ENCODE measurements at regions not wholly inside any gene's neighbourhood (a gene's known extent, or its start where the extent isn't known, plus 50 kb on each side); places are given as distances from the start of the nearest gene placed in this dataset.

DNA sequence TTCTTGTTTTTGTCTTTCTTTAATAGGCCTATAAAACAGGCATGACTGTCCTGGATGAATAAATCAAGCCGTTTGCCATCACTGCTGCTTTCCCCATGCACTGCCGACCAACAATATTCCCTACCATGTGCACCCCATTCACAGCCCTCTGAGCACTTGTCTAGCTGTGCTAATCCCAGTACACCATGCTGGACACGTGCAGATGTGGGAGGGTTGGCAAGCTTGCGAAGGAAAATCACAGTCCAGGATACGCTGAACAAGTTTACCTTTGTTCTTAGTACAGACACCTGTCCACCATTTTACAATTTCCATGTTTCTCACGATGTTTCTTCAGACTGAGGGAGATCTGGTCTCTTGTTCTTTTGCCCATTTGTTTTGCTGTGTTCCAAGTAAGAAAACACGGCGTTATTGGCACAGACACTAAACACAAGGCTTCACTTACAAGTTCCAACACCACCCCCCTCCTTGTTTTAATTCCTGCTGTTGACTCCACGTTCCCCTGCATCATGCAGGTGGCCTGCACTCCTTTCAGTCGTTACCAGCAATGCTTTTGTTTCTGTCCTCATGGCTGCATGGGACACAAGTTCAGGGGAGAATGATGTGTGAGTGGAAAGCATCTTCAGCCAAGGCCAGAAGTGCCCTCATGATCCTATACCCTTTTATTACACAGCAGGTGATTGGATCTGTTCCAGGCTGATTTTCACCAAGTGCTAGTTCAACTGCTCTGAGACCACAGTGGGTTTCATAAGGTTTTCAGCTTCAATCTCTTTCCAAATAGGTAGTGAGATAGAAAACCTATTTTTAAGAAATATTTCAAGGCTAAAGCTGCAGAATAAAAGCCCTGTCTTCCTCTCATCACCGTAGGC, 608.9 kb downstream of the IRX1 start:
- no peak for DNase-seq

DNA sequence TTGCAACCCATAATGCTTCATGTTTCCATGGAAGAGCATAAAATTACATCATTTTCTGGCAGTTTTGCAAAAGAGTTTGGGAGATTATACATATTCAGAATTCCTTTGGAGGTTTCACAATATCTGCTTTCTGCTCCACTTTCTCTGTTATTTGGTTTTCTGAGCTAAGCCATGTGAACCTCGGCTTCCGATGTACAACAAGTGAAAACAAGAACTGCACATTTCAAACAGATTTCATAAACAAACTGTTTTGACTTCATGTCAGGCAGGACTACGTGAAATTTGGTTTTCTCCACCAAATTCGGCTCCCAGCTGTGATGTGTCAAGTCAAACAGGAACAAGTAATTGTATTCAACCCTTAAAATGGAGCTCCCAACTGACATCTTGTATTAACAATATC, 609.8 kb downstream of the IRX1 start:
- no peak for DNase-seq

DNA sequence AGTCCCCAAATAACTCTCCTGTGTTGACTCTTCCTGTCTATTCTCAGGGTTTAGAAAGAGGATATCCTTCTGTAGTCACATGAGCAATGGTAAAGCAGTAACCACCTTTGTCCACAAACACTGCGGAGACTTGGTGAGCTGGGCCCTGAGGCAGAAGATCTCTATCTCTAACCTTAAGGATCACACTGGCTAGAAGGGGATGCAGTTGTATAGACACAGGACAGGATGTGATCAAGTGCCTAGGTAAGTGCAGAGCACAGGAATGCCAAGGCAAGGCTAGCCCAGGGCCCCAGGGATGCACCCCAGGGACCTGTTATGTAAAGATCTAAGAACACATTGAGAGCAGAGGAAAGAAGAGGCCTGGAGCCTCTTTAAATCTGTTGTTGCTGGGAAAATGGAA, 610.5 kb downstream of the IRX1 start:
- no peak for DNase-seq

DNA sequence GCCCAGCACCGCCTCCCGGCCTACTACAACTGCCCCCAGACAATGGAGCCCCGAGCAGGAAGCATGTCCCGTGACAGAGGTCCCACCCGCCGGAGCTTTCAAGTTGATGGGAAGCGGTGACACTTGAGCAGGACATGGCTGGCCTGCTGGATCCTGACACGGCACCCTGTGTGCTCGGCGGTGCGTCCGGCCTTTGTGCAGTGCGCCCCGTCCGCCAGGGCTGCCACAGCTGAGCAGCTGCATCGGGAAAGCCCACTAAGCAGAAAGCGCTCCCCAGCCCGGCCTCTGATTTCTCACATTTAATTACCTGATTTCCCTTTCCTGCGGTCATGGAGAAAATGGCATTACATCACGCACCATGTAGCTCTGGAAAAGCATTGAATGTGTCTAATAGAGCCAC, 611.9 kb downstream of the IRX1 start:
- no peak for DNase-seq

DNA sequence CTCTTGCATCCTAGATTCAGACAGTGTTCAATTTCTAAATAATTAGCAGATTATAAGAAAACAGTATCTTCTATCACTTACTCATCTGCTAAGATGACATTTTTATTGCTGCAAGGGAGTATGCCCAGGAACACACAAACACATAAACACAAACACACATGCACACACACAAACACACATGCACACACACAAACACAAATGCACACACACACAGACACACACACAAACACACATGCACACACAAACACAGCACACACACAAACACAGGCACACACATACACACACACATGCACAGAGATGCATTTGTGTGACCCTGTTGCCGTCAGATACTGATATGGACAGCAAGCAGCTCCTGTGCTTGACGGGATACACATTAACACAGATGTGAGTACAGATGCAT, 612.9 kb downstream of the IRX1 start:
- DNase-seq: no peak

DNA sequence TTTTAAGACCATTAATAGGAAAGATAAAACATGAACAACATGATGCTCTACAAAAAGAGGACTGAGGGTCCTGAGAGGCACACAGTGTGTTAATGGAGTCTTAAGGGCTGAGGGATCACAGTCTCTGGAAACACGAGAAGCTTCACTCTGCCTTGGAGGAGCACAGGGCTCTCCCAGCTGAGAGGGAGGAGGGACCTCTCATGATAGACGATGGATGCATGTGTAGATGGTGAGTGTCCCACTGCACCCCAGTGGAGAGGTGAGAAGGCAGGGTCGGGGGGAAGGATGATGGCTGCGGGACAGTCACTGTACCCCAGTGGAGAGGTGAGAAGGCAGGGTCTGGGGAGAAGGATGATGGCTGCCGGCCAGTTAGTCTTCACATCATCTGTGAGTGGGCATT, 613.4 kb downstream of the IRX1 start:
- DNase-seq: no peak

DNA sequence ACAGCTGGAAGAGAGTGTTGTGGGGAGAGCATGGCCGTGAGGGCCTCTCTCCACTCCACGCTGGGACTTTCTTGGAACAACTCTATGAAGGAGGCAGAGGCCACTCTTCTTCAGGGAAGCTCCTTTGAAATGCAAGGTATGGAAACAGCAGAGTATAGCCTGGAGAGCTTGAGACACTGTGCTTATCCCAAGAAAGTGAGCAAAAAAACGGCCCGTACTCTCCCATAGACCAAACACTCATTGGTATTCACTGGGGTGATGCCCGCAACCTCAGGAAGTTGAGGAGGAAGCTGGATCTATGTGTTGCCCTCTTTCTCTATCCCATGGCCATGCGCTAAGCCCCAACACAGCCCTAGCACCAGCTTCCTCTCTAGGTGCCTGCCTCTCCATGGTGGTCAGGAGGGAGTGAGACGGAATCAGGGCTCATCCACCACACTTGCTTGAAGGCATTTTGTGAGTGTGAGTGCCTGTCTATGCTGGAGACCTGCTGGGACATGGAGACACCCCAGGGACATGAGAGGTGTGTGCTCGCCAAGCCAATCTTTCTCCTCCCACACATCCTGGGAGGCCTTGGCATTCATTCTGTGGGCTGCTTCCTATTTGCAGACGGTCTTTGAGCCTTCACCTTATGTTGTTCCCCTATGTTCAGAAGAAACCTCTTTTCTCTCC, 616.6 kb downstream of the IRX1 start:
- no peak for DNase-seq

DNA sequence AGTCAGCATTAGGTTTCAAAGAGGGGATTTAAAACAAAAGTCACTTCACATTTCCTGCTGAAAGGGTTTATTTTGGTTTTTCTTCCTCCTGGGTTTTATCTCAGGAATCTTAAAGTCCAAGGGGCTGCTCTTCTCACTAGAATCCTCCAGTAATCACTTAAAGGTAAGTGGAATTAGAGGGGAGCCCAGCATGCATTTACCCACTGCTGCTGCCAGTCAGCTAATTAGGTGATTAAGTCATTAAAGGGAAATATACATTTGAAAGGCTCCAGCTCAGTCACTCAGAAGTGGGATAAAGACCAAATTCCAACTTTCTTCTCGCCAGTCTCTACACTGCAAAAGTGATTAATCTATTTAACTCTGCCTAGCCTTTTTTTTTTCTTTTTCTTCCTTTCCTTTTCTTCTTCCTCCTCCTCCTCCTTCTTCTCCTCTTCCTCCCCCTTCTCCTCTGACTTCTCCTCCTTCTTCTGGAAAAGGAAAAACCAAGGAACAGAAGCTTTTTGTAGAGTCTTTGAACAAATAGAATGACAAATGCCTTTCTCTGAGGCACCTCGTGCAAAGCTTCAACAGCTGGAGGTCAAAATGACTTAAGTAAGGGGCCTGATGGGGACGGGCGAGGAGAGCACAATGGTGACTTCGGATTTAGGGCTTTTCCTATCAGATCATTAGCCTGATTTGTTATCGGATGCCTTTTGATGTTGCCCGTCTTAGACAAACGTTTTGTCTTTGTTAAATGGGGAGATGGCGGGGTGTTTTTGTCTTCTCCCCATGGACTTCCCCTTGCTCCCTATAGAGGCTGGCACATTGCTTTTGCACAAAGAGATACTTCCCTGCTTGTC, 617.6 kb downstream of the IRX1 start:
- DNase-seq: no peak

DNA sequence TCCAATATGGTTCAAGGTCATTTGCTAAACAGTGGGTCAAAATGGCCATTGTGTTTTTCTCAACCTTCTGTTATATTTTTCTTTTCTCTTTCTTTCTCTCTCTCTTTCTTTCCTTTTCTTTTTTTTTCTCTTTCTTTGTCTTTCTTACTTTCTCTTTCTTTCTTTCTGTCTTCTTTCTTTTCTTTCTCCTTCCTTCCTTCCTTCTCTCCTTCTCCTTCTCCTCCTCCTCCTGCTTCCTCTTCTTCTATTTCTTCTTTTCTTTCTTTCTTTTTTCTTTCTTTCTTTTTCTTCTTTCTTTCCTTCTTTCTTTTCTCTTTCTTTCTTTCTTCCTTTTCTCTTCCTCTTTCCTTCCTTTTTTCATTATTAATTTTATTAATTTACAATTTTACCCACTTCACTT, 619.5 kb downstream of the IRX1 start:
- no peak for DNase-seq

DNA sequence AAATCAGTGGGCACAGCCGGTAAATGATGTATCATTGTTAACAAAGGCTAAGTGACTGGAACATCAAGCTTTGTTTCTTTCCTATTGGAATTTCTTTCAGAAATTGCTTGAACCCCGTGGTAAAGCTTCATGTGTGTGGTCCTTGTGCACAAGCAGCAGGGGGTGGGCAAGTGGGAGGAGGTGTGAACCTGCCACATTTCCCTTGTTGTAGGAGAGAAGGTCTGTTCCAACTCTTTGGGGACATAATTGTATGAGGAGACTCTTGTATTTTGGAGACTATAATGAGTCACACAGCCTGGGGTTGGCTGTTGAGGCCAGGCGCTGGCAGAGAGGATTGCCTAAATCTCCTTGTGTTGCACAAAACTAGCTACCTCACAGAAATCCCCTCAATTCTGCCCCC, 620.5 kb downstream of the IRX1 start:
- DNase-seq: no peak

DNA sequence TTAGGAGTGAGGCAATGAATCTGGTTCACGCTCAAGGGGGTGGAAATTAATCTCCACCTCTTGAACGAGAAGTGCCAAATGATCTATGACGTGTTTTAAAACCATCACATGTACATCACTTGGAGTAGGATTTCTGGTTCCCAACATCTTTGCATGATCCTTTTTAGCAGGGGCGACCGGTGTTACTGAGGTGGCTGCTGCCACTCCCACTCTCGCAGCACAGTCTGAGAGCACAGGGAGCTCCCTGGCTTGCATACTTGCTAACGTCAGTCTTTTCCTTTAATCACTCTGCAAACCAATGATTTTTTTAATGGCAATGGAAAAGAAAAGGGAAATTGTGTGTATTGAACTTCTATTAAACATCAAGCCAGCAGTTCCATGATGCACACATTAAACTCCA, 624.4 kb downstream of the IRX1 start:
- no peak for DNase-seq

DNA sequence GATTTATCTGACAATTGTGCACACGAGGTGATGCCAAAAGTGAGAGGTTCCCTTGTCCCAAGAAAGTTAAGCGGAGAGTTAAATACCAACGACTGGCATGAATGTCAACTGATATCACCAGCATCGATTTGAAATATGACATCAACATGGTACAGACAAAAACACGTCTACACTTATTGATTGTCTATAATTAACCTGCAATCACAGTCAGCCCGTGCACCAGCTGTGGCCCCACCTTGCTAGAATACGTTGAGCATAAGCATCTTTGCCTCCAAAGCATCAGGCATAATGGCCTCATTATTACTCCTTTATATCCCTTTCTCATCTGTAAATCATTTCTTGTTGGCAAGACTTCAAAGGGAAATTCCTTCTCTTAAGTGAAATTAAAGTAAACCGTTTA, 625.4 kb downstream of the IRX1 start:
- no peak for DNase-seq

DNA sequence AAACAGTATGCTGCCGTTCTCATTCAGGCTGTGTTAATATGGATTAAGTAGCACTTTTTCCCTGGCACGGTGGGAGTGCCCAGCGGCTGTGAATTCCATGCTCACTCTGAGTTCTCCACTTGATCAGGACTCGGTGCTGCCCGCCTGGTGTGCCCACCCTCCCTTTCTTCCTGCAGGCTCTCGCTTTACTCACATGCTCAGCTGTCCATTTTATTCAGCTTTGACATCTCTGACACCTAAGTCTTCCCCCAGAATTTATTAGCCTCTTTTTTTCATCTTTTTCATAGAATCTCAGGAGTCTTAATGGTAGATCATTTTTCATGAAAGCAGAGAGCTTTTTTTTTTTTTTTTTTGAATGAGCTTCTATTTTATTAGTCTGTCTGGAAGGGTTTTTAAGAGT, 626.5 kb downstream of the IRX1 start:
- no peak for DNase-seq

DNA sequence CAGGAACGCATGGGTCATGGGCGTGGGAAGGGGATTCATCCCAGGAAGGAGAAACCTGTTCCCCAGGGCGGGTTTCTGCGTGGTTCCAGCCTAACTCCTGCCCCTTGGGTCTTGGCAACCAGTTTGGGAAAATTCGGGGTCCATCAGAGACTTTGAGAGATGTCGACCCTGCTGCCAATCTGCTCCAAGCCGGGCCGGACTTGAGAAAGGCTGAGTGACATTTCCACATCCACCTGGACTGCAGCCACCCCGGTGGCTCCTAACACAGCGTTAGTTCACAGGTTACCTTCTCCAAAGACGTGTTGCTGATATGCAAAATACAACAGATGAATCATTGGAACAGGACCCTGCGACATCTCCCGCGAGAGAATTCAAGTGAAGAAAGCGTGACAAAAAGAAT, 627.2 kb downstream of the IRX1 start:
- DNase-seq: no peak

DNA sequence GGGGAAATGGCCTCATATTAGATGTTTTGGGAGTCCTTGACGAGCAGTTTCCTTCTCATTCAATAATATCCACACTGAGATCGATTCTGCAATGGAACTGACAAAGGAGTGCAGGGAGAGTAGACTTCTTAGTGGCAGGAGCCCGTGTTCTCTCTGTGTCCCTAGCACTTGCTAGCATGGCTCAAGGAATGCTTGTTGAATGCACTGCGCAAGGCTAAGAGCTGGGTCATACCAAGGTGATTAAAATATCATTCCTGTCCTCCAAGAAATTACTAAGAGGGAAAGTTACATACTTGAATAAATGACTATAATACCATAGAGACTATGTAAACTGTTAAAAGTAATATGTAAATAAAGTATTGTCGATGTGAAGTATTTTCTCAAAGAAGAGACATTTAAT, 630.1 kb downstream of the IRX1 start:
- no peak for DNase-seq

DNA sequence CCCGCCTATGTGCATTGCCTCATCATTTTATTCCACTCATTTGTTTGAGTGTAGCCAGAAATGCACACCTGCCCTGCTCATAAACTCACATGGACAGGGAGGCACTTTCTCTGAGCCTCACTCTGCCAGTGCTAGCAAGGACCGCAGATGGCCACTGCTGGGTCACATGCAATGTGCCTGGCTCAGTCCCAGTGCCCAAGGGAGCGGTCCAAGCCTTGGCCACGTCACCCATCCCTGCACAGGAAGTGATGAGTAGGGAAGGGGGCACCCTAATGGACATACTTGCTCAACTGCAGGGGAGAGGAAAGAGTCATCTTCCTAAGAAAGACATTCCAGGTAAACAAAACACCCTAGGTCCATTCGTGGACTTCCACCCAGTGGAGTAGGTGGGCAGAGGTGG, 630.9 kb downstream of the IRX1 start:
- no peak for DNase-seq

DNA sequence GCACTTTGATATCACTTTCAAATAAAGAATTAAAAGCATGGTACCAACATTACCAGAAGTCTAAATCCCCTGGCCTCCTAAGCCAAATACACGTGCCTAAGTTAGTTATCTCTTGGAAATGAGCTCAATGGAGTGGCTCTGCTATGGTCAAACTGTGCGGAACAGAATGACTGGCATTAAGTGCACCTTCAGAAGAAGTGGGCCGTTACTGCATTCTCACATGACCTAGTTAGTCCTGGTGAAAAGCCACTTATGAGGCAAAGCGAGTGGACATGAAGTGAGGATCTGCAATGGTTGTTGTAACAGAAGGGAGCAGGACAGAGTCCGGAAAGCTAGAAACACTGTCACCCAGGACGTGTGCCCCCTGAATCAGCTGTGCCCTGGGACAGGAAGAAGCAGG, 633.1 kb downstream of the IRX1 start:
- DNase-seq: no peak

DNA sequence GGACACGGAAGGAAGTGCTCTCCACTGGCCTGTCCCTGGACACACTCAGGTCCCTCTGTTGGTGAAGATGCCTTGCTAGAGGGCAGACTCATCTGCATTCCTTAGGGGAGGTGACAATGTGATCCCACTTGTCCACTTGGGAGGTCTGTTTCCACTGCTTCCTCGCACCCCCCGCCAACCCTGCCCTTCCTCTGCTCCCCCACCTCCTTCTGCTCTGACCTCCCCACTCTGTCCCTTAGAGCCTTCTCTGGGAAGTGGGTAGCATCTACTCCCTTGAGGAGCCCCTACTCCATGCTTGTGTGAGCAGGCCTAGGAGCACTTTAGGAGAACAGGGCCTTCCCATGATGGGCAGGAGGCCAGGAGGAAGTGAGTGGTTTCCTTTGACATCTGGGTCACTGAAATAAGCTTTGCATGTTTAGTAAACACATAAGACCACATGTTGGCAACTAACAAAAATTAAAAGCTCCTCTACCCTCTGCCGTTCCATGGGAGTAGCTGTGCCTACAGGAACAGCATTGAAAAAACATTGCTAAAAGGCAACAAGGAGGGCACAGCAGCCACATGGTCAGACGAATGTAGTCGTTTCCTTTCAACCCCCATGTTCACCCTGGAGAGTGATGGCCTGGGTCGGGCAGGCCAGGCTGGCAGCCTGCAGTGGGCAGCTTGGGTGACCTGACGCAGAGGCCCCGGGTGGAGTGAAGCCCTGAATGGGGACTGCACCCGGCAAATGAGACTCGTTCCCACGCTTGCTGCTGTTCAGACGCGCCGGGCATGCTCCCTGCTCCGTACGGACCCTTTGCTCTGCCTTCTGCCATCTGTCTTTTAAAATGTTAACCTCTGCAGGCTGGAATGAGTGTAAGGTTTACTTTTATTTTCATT, 634.0 kb downstream of the IRX1 start:
- no peak for DNase-seq

DNA sequence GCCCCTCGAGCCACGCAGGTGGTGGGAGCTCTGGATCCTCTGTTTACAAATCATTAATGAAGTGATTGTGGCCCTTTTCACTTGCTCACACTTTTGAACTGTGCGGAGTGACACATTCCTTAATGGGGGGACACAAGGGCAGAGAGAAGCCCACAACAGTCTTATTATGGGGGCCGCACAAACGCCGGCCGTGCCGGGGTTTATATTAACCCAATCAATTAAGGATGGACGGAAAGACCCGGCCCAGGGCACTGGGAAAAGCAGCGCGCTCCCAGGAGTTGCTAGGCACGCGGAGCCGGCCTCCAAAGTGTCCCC, 634.8 kb downstream of the IRX1 start:
- DNase-seq: no peak

DNA sequence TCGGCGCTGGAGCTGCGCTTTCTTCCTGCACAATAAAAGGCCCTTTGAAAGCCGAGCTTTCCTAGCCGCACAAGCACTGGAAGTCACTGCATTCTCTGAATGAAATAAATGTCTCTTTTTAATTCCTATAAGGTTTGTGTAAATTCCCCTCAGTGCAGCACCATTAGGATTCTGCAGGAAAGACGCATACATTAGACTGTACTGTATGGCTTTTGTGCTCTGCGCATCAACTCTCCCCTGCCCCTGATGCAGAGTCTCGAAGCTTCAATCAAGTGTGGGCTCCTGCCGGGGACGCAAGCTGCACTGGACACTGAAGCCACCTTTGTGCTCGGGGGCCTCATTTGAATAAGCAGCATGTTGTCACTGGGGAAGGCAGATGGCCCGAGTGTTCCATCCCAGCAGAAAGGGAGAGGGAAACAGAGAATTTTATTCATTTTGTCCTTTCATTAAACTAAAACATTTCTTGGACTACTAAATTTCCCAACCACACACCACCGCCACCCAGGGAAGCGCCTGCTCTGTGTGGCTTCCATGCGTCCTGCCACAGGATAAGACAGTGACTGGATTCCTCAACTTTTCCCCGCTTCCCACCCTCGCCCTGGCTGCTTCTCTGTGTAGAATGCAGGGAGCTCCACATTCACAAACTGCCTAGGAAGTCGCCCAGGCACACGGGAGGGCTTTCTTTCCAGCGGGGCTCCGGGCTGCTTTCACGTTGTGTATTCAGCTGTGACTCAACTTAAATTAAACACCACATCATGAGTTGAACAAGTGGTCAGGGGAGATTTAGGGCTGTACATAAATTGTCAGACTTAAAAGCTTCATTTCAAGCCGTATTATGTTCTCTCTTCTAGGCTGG, 635.4 kb downstream of the IRX1 start:
- no peak for DNase-seq

DNA sequence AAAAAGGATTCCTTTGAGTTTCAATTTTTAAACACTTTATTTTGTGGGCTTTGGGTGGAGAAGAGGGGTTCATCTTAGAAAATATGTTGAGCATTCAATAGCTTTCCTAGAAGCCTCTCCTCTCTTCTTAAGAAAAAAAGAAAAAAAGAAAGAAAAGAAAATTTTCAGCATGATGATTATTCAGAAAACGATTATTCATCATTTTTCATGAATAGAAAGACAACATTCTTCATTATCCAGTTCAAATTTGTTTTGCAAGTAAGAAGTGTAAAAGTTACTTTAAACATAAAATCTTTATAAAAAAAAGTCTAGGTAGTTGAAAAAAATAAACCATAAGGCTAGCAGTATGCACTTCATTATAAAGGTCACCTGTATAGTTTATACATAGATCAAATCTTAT, 636.5 kb downstream of the IRX1 start:
- DNase-seq: no peak

DNA sequence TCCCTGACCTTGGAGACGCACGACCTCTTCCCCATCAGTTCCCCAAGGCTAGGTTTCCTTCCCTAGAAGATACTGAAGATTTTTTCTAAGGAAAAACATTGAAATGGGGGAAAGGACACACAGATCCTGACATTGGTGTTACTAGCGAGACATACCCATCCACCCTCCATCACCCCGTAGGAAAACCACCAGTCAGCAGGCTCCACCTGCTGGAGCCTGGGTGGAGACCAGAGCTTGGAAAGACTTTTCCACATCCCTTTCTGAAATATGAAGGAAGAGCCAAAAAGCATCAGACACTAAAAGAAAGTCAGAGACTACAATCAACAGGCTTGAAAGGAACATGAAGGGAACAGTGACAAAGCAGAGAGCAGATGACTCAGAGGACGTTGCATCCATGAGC, 638.0 kb downstream of the IRX1 start:
- DNase-seq: no peak
